Nephron (organoid): ENCODE measurements at regions not wholly inside any gene's neighbourhood (a gene's known extent, or its start where the extent isn't known, plus 50 kb on each side); places are given as distances from the start of the nearest gene placed in this dataset.

Experiments used
- H3K27ac Mint-ChIP-seq, 3 experiments: 2 replicates each; pipeline ENCODE4 v1.8.0; 2020; ENCODE audit warnings: mixed read lengths in 3 of 3, mild to moderate bottlenecking in 2 of 3, moderate library complexity in 1 of 3
- H3K27me3 Mint-ChIP-seq: 2 replicates; pipeline ENCODE4 v1.8.0; 2021; ENCODE audit warnings: low read depth, mild to moderate bottlenecking, moderate library complexity, mixed read lengths
- H3K36me3 Mint-ChIP-seq: 2 replicates; pipeline ENCODE4 v1.8.0; 2020; ENCODE audit warnings: low read depth, mixed read lengths
- H3K4me1 Mint-ChIP-seq: 2 replicates; pipeline ENCODE4 v1.8.0; 2020; ENCODE audit warnings: mixed read lengths
- H3K4me3 Mint-ChIP-seq, 3 experiments: 2 replicates each; pipeline ENCODE4 v1.8.0; 2020; ENCODE audit warnings: mild to moderate bottlenecking in 3 of 3, mixed read lengths in 3 of 3, moderate library complexity in 2 of 3
- H3K9me3 Mint-ChIP-seq: 2 replicates; pipeline ENCODE4 v1.8.0; 2020; ENCODE audit warnings: mixed read lengths
- CTCF ChIP-seq, 3 experiments: fragments of 200-600 bp; sonication (generic); IDR thresholded peaks; one replicate each; pipeline ENCODE4 v1.5.0; 2021; ENCODE audit warnings: antibody characterized with exemption in 3 of 3; ENCODE audit not compliant: unreplicated experiment in 3 of 3

GRCh38 chr2:84017010-84017409 is 442.1 kb downstream of the SUCLG1 start:
- TF ChIP-seq CTCF (IDR thresholded peaks at IDR 0.05; ENCODE audit: unreplicated experiment in 3 of 3) = no peak
- no peaks in the 10 kb centered on the region for H3K36me3 Mint-ChIP-seq
- no peaks in the 10 kb centered on the region for H3K27me3 Mint-ChIP-seq
- peaks cover 4% of the 10 kb centered on the region for H3K9me3 Mint-ChIP-seq
- no peaks in the 10 kb centered on the region for H3K4me1 Mint-ChIP-seq
- no peak overlapping the region for H3K4me3 Mint-ChIP-seq
- no peak overlapping the region for H3K27ac Mint-ChIP-seq

GRCh38 chr2:84016183-84016582 is 442.9 kb downstream of the SUCLG1 start:
- H3K9me3 Mint-ChIP-seq = peaks cover 4% of the 10 kb centered on the region
- H3K4me1 Mint-ChIP-seq = no peaks in the 10 kb centered on the region
- no peak overlapping the region for H3K27ac Mint-ChIP-seq
- H3K4me3 Mint-ChIP-seq = no peak overlapping the region
- no peaks in the 10 kb centered on the region for H3K36me3 Mint-ChIP-seq
- H3K27me3 Mint-ChIP-seq = no peaks in the 10 kb centered on the region
- no peak for TF ChIP-seq CTCF (IDR thresholded peaks at IDR 0.05; ENCODE audit: unreplicated experiment in 3 of 3)

GRCh38 chr2:83997889-83998288 is 461.2 kb downstream of the SUCLG1 start:
- Mint-ChIP-seq H3K4me3 (no peak overlapping the region), H3K4me1 (no peaks in the 10 kb centered on the region), H3K27ac (no peak overlapping the region), H3K27me3 (peaks cover 3% of the 10 kb centered on the region), H3K9me3 (no peaks in the 10 kb centered on the region), H3K36me3 (no peaks in the 10 kb centered on the region)
- no peak for TF ChIP-seq CTCF (IDR thresholded peaks at IDR 0.05; ENCODE audit: unreplicated experiment in 3 of 3)

- TF ChIP-seq CTCF (IDR thresholded peaks at IDR 0.05; ENCODE audit: unreplicated experiment in 3 of 3) = no peak
- Mint-ChIP-seq H3K36me3 (no peaks in the 10 kb centered on the region), H3K4me1 (no peaks in the 10 kb centered on the region), H3K9me3 (peaks cover 6% of the 10 kb centered on the region), H3K4me3 (no peak overlapping the region), H3K27me3 (peaks cover 3% of the 10 kb centered on the region), H3K27ac (no peak overlapping the region)
Observed at GRCh38 chr2:83994633-83995179, 464.4 kb downstream of the SUCLG1 start.

- no peaks in the 10 kb centered on the region for H3K4me1 Mint-ChIP-seq
- peaks cover 6% of the 10 kb centered on the region for H3K9me3 Mint-ChIP-seq
- H3K4me3 Mint-ChIP-seq = no peak overlapping the region
- H3K27ac Mint-ChIP-seq = peak overlapping the region in 1 of 3 experiments; percentile 40
- peaks cover 3% of the 10 kb centered on the region for H3K27me3 Mint-ChIP-seq
- H3K36me3 Mint-ChIP-seq = no peaks in the 10 kb centered on the region
- TF ChIP-seq CTCF (IDR thresholded peaks at IDR 0.05; ENCODE audit: unreplicated experiment in 3 of 3) = no peak
Observed at GRCh38 chr2:83993873-83994632, 465.0 kb downstream of the SUCLG1 start.

GRCh38 chr2:83991992-83992391 is 467.1 kb downstream of the SUCLG1 start:
- H3K4me1 Mint-ChIP-seq = no peaks in the 10 kb centered on the region
- no peak overlapping the region for H3K27ac Mint-ChIP-seq
- H3K36me3 Mint-ChIP-seq = no peaks in the 10 kb centered on the region
- TF ChIP-seq CTCF (IDR thresholded peaks at IDR 0.05; ENCODE audit: unreplicated experiment in 3 of 3) = no peak
- H3K4me3 Mint-ChIP-seq = no peak overlapping the region
- peaks cover 3% of the 10 kb centered on the region for H3K27me3 Mint-ChIP-seq
- H3K9me3 Mint-ChIP-seq = peaks cover 12% of the 10 kb centered on the region
